NOMO-1 (cell line): ENCODE measurements at regions not wholly inside any gene's neighbourhood (a gene's known extent, or its start where the extent isn't known, plus 50 kb on each side); places are given as distances from the start of the nearest gene placed in this dataset.

ENCODE experiments used
- DNase-seq, 2 experiments: peaks; one replicate each; lab custom pipeline; 2025; ENCODE audit not compliant: unreplicated experiment in 2 of 2; lab: John Stamatoyannopoulos, UW

DNA sequence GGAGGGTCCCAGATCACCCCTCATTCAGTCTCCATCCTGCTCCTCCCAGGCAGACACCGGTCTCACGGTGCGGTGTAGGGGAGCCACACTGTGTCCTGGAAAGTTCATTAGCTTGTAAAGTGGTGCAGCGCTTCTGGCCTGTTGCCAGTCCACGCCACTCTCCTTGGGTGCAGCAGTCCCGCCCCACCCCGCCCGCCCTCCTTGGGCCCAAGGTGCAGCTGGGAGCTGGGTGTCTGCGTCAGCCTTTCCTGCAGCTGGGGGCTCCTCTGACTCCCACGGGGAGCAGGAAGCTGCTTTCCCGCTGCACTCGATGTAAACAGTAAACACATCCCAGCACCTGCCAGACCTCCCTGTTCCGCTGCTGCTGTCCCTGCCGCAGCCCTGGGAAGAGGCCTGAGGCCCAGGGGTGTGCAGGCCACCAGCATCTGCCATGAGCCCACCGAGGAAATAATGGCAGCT, 53.8 kb upstream of the ASB18 start:
- DNase-seq, result no peak

DNA sequence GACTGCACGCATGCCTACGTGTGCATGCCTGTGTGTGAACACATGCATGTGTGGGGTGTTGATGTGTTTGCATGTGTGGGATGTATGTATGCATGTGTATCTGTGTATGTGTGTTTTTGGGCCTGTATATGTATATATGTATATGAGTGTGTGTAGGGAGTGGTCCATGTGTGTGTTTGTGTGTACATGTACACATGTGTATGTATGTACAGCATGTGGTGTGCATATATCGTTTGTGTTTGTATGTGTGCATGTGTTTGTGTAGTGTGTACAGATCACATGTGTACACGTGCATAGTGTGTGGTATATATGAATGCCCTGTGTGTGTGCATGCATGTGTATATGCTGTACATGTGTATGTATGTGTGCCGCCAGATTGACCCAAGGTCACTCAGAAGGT, 54.2 kb upstream of the ASB18 start:
- DNase-seq, result no peak

DNA sequence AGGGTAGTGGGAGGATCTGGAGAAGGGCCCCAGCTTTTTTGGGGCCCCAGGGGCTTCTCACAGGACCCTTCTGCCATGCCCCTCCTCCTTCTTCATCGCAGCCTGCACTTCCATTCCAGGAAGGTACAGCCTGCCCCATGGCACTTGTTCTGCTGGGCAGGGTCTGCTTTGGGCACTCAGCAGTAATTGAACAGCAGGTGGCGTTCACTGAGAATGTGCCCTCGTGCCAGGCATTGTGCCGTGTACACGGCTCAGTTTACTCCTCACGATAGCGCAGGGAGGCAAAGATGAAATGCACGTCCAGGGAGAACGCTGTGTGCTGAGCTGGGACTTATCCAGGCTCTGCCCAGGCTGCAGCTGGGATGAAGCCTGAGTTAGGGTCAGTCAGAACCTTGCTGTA, 54.8 kb upstream of the ASB18 start:
- DNase-seq, result no peak

DNA sequence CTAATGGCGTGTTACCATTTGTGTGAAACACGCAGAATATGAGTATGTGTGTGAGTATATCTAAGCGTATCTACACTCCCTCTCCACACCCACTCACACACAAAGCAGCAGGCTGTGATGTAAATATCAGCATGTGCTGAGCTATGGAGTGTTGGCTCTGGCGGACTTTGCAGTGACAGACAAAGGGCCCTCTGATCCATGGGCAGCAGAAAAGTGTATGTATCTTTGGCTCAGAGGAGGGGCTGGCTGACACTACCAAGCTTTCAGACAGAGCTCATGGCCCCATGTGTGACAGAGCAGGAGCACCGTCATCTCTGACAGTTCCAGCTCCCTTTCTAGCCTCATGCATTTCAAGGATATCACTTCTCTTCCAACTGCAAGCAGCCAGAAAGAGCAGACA, 57.2 kb upstream of the ASB18 start:
- DNase-seq, result no peak

DNA sequence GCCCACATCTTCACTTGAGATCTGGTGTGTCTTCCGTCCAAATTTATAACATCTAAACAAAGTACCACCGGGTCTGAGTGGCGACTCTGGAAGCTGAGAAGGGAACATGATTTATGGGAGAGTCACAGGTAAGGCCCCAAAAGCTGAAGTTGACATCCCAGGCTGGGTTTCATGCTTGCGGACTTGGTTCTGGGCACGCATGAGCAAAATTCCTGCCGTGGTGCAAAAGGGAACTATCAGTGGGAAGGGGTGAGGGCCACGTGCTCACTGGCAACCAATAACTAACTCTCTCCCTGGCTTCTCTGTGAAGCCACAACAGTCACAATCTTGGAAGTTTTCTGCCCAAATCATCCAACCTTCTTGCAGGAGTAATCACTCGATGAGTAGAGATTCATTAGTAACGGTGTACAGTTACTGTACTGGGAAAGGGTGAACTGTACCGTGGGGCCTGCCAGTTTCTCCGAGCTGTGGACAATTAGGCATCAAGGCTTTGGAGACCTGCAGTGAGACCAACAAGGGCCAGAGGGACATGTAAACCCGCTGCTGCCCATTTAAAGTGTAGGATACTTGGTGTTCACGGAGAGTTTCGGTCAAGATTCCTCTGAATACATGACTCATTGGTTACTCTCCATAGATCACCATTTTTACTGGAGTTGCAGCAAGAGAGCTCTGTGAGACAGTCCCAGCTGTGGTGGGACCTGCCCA, 69.4 kb upstream of the ASB18 start:
- DNase-seq, result no peak

DNA sequence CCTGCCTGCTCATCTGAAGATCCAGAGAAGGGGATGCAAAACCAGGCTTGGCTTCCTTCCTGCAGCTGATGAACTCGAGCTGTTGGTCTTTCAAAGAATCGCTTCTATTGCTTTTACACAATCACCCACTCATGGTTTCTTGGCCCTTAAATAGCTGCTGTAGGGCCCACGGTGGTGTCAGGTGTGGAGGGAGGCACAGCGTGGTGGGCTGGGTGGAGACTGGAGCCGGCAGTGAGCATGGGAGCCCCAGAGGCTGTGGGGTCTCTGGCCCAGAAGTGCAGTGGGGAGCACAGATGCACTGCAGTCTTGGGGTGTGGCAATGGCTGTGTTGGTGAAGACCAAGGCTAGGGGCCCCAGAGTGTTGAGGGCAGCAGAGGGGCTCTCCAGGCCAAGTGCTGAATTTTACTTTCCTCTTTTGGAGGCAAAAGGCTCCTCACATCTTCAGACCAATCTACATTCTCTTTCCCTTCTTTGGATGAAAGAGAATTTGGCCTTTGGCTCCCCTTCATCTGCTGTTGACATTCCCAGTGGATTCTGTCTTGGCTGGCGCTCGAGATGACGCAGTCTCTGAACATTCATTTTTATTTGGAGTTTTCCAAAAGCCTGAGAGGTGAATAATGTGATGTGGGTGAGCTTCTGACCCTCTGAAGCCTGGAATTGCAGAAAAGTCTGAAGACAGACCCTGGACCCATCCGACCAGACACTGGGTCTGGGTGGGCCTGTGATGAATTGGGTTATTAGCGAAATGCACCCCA, 70.1 kb upstream of the ASB18 start:
- no peak for DNase-seq

DNA sequence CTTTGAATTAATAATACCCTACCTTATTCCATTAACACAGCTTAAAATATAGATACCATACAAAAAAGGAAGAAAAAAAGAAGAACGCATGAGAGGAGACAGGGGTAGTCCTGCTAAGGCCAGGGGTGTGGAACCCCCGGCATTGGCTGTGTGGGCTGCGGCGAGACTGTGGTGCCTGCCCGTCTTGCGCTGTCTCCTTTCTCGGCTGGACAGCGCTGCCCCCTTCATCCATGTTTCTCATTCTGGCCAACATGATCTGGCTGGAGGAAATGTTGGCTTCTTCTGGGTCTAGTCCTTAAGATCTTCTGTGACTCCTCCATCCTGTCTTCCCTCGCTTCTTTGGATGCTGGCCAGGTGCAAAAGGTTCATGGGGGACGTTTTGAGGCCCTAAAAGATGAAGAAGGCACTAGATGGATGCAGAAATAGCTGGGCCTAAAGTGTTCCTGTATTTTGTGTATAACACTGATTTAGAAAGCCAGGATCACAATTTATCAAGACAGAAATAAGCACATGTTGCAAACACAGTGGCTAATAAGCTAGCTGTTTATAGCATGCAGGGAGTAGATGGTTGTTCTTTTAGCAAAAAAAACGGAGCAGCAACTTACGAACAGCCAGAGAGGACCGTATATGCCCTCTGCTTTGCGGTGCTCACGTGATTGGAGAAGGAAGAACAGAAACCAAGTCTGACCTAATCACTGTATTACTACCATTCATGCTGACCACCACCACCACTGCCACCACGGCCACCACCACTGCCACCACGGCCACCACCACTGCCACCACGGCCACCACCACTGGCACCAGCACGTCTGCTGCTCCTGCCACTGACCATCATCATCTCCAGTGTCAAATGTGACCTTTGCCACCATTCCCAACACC, 71.7 kb upstream of the ASB18 start:
- DNase-seq, result no peak

DNA sequence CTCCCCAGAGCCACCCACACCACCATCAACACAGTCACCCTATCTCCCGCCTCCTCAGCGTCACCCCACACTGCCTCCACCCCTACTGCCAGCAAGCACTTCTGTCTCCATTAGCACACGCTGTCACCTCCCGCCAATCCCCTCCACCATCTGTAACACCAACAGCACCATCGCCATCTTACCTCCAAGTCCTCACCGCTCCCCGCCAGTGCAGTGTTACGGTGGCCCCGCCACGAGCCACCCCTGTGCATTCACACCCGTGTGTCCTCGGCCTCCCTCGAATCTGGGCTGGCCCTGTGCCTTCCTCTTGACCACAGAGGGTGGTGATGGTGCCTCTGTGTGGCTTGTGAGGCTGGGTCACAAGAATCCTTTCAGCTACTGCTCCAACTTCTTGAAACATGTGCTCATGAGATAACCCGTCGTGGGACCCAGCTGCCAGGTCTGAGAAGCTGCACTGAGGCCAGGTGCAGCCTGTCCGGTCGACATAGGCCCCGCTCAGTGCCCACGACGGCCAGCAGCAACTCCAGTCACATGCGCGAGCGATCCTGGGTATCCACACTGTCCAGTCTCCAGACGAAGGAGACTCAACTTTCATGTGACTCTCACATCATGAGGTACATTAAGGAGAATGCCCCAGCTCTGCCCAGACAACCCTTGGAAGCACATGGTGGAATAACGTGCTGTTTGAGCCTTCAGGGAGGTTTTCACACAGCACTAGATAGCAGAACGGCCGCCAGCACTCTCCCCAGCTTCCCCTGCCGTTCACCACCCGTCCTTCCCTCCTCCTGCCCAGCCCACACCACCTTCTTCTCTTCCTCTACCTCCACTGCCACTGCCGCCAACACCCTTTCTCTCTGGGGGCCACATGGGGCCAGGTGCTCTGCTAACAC, 72.6 kb upstream of the ASB18 start:
- DNase-seq, result no peak

DNA sequence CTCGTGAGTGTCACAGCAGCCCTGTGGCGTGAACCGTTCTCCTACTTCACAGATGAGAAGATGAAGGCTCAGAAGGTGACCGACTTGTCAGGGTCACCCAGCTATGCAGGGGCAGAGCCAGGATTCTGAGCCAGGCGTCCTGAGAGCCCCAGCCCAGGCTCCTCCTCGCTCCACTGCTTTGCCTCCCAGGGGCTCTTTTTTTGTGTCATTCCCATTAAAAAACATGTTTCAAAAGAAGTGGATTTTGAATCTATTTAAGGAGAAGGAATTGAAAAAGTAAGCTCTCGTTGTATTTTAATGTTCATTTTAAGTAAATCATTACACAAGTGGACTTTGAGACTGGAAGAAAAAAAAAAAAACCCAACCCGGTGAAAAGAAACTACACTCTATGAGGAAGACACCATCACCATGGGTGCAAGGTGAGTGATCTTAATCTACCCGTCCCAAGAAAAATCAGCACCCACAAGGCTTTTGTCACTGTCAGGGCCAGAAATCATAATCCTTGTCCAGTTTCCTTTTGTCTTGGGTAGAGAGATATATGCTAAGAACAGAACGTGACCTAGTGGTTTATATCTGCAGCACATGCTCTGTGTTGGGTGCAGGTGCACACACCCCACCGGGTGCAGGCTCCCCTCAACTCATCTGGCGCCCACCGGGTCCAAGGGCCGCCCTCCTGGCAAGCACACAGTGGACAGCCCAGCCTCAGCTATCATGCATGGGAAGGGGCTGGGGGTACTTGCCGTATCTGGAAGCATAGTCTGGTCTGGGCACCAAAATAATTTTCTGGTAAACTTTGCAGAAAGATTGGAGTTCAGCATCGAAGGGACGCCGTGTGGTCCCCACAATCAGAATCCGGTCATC, 73.5 kb upstream of the ASB18 start:
- no peak for DNase-seq

DNA sequence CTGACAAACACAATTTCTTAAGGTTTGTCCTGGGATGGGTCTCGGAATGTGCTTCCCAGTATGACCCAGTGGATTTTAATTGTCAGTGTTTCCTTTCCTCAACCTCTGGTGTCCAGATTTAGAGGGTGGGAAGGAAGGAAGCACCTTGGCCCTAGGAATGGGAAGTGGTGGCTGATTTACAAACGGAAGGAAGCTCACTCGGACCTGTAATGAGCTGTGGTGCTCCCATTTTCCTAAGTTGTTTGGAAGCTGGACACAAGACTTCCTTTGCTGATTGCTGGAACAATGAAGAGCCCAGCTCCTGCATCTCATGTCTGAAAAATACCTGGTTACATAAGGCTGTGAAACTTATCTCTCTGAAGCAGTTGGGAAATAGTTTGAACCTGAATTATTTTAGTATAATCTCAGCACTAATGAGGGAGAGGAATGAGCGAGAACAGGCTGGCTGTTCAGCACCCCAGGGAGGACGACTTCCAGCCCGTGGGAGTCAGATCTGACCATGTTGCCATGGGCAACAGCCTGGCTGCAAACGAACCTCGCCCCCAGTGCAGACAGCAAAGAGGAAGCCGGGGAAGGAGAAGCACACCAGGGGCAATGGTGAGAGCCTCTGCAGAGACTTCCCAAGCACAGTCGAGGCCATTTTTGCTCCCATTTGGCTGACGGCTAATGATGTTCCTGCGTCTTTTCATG, 74.4 kb upstream of the ASB18 start:
- peak in 1 of 2 experiments; percentile 28 for DNase-seq

DNA sequence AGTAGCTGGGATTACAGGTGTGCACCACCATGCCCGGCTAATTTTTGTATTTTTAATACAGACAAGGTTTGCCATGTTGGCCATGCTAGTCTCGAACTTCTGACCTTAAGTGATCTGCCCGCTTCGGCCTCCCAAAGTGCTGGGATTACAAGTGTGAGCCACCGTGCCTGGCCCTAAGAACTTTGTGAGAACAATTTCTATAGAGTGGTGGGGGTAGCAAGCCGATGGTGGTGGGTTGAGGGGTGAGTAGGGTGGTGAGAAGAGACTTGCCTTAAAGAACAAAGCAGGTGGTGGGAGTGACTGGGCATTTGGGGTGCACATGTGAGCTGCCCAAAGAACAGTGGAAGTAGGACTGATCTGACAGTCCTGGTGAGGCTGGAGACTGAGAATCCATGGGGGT, 76.0 kb upstream of the ASB18 start:
- DNase-seq, result no peak

DNA sequence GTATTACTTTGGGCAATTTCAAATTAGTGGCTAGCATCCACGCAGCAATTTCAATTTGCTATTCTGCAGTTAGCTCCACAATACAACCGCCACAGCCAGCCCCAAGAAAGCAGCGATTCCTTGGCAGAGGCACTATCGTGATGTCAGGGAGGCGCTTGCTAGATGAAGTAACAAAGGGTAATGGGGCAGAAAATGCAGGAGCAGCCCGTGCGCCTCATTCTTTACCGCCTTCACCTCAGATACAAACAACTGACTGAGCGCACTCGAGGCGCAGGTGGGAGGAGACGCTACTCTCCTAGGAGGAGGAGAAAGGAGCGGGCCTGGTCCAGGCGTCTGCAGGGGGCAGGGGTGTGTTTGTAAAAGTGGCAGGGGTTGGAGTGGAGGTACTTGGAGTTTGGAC, 76.9 kb upstream of the ASB18 start:
- DNase-seq, result no peak

DNA sequence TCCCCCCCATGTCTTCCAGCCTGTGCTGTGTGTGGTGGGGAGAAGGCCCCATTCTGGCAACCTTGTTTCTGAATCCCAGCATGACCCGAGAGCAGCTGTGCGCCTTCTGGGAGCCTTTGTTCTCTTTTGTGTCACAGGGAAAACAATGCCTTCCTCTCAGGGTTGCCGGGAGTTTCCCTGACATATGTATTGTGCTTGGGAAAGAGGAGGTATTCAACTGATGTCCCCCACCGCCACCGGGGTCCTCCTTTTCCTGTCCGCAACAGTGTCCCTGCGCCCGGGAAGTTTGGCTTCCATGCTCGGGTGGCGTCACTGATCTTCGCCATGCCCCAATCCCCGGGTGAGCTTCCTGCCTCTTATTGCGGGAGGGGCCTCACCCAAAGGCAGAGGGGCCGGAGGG, 77.5 kb upstream of the ASB18 start:
- DNase-seq, result no peak

DNA sequence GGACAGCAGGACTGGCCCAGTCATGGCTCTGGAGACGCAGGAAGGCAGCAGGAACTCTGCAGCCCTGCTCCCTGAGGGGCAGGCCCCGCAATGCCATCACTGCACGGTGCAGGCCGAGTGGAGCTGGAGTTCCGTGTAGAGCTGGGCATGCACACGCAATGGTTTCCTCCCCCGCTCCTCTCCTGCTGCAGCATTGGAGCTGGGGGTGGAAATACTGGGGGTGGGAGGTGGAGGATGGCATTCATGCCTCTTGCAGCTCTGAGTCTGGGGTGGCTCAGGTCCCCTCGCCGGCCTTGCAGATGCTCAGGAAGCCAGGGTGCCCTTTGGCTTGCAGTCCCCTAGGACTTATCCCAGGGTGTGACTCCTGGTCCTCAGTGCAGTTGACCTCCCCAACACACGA, 78.3 kb upstream of the ASB18 start:
- DNase-seq, result no peak

DNA sequence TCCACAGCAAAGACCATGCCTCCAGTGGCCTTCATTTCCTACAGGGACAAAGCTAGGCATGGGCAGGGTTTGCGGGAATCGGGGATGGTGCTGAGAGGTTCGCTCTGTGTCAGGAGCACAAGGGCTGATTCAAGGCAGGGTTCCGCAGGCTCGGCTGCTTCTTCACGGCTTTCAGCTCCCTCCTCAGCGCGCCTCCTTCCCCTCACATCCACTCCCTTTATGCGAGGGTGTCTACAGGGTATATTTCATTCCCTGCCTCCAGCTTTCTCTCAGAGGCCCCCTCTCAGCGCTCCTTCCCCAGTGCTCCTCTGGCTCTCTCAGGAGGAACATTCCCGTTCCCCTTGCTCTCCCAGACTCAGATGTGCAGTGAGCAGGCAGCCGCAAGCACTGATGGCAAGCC, 78.7 kb upstream of the ASB18 start:
- DNase-seq, result no peak

DNA sequence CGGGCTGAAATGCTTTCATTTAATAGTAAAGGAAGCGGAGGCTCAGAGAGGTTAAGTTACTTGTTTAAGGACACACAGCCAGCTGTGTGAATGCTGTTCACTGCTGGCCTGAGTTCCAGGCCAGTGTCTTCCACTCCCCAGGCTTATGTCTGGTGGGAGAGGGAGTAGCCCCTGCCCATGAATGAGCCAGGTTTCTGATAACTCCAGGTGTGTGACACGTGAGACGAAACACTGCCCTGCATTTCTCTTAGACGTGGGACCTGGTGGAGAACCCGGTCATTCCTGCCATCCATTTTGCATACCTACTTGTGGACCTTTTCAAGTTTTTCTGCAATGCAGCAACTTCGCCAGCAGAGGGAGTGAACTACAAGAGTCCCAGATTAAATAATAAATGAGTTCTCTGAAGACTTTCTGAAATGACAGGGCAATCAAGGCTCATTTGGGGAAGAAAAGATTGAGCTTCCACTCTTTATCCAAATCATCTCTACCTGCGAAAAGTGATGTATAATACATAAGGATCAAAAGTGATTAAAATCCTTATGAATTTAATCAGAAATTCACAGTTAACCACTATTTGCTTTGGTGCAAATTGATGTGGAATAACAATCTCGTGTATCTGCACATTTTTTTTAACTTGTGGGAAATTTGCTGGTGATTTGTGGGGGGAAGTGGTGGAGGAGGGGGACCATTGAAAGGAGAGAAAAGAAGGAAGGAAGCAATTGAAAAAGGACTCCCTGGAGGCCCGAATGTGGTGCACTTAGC, 79.4 kb upstream of the ASB18 start:
- DNase-seq, result peak in 1 of 2 experiments; percentile 67

DNA sequence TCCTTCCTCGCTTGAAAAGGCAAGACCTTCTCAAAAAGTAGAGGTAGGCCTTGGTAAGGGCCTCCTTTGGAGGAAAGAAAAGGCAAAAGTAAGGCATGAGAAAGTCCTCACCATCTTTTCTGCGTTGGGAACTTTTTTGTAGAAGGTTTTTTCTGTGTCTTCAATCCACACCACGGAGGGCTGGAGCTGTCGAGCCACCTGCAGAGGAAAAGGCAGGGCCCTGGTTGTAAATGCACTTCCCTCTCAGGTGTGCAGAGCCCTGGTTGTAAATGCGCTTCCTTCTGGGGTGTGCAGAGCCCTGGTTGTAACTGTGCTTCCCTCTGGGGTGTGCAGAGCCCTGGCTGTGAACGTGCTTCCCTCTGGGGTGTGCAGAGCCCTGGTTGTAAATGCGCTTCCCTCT, 80.2 kb upstream of the ASB18 start:
- DNase-seq, result no peak

DNA sequence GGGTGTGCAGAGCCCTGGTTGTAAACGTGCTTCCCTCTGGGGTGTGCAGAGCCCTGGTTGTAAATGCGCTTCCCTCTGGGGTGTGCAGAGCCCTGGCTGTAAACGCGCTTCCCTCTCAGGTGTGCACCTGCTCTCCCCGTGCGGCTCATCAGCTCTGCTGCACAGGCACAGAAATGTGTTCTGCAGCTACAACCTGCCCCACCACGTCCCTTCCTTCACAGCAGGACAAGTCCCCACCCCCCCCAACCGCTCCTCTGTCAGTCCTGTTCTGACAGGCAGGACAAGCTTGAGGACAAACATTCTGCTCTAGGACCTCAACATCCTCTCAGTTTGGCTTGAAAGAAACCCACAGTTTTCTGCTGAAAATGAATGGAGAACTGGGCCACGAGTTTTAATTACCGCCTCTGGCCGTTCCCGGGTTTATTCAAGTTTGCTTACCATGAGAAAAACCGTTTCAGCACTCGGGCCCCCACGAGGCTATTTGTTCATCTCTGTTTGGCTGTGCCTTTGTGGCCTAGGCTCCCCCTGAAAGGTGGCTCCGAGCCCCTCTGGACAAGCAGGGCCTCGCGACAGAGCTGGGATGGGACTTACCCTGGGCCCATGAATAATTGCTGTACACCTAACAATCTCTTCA, 81.0 kb upstream of the ASB18 start:
- no peak for DNase-seq
